DOHH2 (cell line): ENCODE measurements at regions not wholly inside any gene's neighbourhood (a gene's known extent, or its start where the extent isn't known, plus 50 kb on each side); places are given as distances from the start of the nearest gene placed in this dataset.

Experiments
- H3F3A ChIP-seq: fragments of 200-600 bp; sonication (generic), shearing (Covaris generic); 2 replicates; pipeline ENCODE4 v1.6.0; 2016; ENCODE audit warnings: antibody characterized with exemption, mild to moderate bottlenecking; ENCODE audit not compliant: control insufficient read depth, insufficient read depth
- H3K27ac ChIP-seq: fragments of 200-600 bp; sonication (generic); 2 replicates; pipeline ENCODE4 v1.5.1; 2014; ENCODE audit warnings: low read depth, mild to moderate bottlenecking, low read length, moderate library complexity
- H3K27me3 ChIP-seq: fragments of 200-600 bp; sonication (generic); 2 replicates; pipeline ENCODE4 v1.6.1; 2014; ENCODE audit warnings: mild to moderate bottlenecking, low read length, mixed read lengths; ENCODE audit not compliant: control insufficient read depth
- H3K36me3 ChIP-seq: fragments of 200-600 bp; sonication (generic); 2 replicates; pipeline ENCODE4 v1.6.1; 2014; ENCODE audit warnings: mild to moderate bottlenecking, low read length, moderate library complexity, mixed read lengths; ENCODE audit not compliant: control insufficient read depth
- H3K4me1 ChIP-seq: fragments of 200-600 bp; sonication (generic); 2 replicates; pipeline ENCODE4 v1.6.1; 2014; ENCODE audit warnings: mild to moderate bottlenecking, low read length, mixed read lengths; ENCODE audit not compliant: control insufficient read depth
- H3K4me2 ChIP-seq: fragments of 200-600 bp; sonication (generic); 2 replicates; pipeline ENCODE4 v1.6.0; 2014; ENCODE audit warnings: mild to moderate bottlenecking, low read length, moderate library complexity
- H3K4me3 ChIP-seq: fragments of 200-600 bp; sonication (generic); 2 replicates; pipeline ENCODE4 v1.5.1; 2014; ENCODE audit warnings: mild to moderate bottlenecking, low read length, mixed read lengths
- H3K79me2 ChIP-seq: fragments of 200-600 bp; sonication (generic); 2 replicates; pipeline ENCODE4 v1.6.1; 2014; ENCODE audit warnings: mild to moderate bottlenecking, low read length, mixed read lengths; ENCODE audit not compliant: control insufficient read depth
- H3K9me2 ChIP-seq: fragments of 200-600 bp; sonication (generic); replicated peaks from 2 replicates; pipeline ENCODE4 v1.6.1; 2014; ENCODE audit warnings: mild to moderate bottlenecking, low read length, mixed read lengths; ENCODE audit not compliant: control insufficient read depth
- H3K9me3 ChIP-seq: fragments of 200-600 bp; sonication (generic); 2 replicates; pipeline ENCODE4 v1.6.1; 2014; ENCODE audit warnings: antibody characterized with exemption, low read length, mixed read lengths; ENCODE audit not compliant: control insufficient read depth, insufficient read depth
- H4K20me1 ChIP-seq: fragments of 200-600 bp; sonication (generic); 2 replicates; pipeline ENCODE4 v1.6.0; 2014; ENCODE audit warnings: low read depth, mild to moderate bottlenecking, antibody characterized with exemption, low read length, moderate library complexity; ENCODE audit not compliant: control insufficient read depth, insufficient read depth
- CTCF ChIP-seq: fragments of 200-600 bp; sonication (generic); IDR thresholded peaks from one replicate; pipeline ENCODE4 v1.5.1; 2014; ENCODE audit warnings: antibody characterized with exemption, mild to moderate bottlenecking, low read depth, low read length; ENCODE audit not compliant: poor library complexity, severe bottlenecking
- EZH2phosphoT487 ChIP-seq: fragments of 200-600 bp; sonication (generic); IDR thresholded peaks from 2 replicates; pipeline ENCODE4 v1.6.1; 2017; ENCODE audit warnings: borderline replicate concordance, mild to moderate bottlenecking, antibody characterized with exemption, low read length, moderate library complexity, mixed read lengths

GRCh38 chr4:41483771-41484170 is 54.2 kb upstream of the LIMCH1 start:
- no peak for TF ChIP-seq CTCF
- no peak for TF ChIP-seq EZH2phosphoT487
- H3K79me2 ChIP-seq, result no peaks in the 10 kb centered on the region
- H3K27me3 ChIP-seq, result peaks cover 15% of the 10 kb centered on the region
- H3K4me2 ChIP-seq, result no peak overlapping the region
- H3K4me3 ChIP-seq, result no peak overlapping the region
- no peaks in the 10 kb centered on the region for H3K9me3 ChIP-seq
- no peak overlapping the region for H3K27ac ChIP-seq
- no peaks in the 10 kb centered on the region for H4K20me1 ChIP-seq
- H3K36me3 ChIP-seq, result no peaks in the 10 kb centered on the region
- H3K9me2 ChIP-seq, result no peaks in the 10 kb centered on the region
- H3F3A ChIP-seq, result no peaks in the 10 kb centered on the region
- no peaks in the 10 kb centered on the region for H3K4me1 ChIP-seq

GRCh38 chr4:41485041-41485440 is 52.9 kb upstream of the LIMCH1 start:
- no peak overlapping the region for H3K27ac ChIP-seq
- H3K27me3 ChIP-seq, result peaks cover 15% of the 10 kb centered on the region
- H3K4me2 ChIP-seq, result no peak overlapping the region
- H3K4me3 ChIP-seq, result no peak overlapping the region
- H3K9me2 ChIP-seq, result no peaks in the 10 kb centered on the region
- H3K36me3 ChIP-seq, result no peaks in the 10 kb centered on the region
- H3K4me1 ChIP-seq, result no peaks in the 10 kb centered on the region
- no peaks in the 10 kb centered on the region for H3F3A ChIP-seq
- no peaks in the 10 kb centered on the region for H3K9me3 ChIP-seq
- H4K20me1 ChIP-seq, result no peaks in the 10 kb centered on the region
- H3K79me2 ChIP-seq, result no peaks in the 10 kb centered on the region
- TF ChIP-seq EZH2phosphoT487 (no peak), CTCF (no peak)

- H3K4me2 ChIP-seq, result no peak overlapping the region
- TF ChIP-seq CTCF (no peak), EZH2phosphoT487 (no peak)
- H3K4me3 ChIP-seq, result no peak overlapping the region
- H4K20me1 ChIP-seq, result no peaks in the 10 kb centered on the region
- H3K27ac ChIP-seq, result no peak overlapping the region
- H3K36me3 ChIP-seq, result no peaks in the 10 kb centered on the region
- no peaks in the 10 kb centered on the region for H3F3A ChIP-seq
- no peaks in the 10 kb centered on the region for H3K9me2 ChIP-seq
- H3K27me3 ChIP-seq, result peaks cover 15% of the 10 kb centered on the region
- H3K4me1 ChIP-seq, result no peaks in the 10 kb centered on the region
- no peaks in the 10 kb centered on the region for H3K9me3 ChIP-seq
- H3K79me2 ChIP-seq, result no peaks in the 10 kb centered on the region
Observed at GRCh38 chr4:41487868-41488440, 50.0 kb upstream of the LIMCH1 start.
